Epithelial cell of esophagus (primary cell): ENCODE measurements at regions not wholly inside any gene's neighbourhood (a gene's known extent, or its start where the extent isn't known, plus 50 kb on each side); places are given as distances from the start of the nearest gene placed in this dataset.

Source experiments
- DNase-seq: peaks from one replicate; pipeline ENCODE4 v3.0.0; 2010; ENCODE audit warnings: low read depth
- H3K4me3 ChIP-seq: 2 replicates; pipeline ENCODE4 v1.5.1; 2011; ENCODE audit warnings: mild to moderate bottlenecking, low read length, control low read depth
- TF ChIP-seq, protein P1 (sequence below): IDR thresholded peaks from 2 replicates; pipeline ENCODE4 v1.5.1; 2011; ENCODE audit warnings: low read depth, mild to moderate bottlenecking, low read length, control low read depth, inconsistent platforms; ENCODE audit not compliant: insufficient read depth; ENCODE audit errors: missing control alignments

DNA sequence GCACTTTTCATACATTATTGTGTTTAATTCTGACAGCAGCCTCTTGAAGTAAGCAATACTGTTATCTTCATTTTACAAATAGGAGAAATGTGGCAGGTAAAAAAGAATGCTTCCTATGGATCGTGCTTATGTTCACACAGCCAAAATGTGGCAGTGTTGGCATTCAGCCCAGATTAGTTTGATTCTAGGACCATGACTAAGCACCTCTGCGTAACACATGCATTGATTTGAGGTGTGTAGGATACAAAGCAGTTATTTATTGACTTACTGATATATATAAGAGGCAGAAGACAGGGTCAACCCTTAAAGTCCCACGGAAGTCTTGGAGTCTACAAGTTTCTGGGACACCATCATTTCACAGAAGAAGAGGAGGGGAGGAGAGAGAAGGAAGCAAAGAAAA, 1144.4 kb upstream of the GOT2 start:
- TF ChIP-seq, protein P1, sequence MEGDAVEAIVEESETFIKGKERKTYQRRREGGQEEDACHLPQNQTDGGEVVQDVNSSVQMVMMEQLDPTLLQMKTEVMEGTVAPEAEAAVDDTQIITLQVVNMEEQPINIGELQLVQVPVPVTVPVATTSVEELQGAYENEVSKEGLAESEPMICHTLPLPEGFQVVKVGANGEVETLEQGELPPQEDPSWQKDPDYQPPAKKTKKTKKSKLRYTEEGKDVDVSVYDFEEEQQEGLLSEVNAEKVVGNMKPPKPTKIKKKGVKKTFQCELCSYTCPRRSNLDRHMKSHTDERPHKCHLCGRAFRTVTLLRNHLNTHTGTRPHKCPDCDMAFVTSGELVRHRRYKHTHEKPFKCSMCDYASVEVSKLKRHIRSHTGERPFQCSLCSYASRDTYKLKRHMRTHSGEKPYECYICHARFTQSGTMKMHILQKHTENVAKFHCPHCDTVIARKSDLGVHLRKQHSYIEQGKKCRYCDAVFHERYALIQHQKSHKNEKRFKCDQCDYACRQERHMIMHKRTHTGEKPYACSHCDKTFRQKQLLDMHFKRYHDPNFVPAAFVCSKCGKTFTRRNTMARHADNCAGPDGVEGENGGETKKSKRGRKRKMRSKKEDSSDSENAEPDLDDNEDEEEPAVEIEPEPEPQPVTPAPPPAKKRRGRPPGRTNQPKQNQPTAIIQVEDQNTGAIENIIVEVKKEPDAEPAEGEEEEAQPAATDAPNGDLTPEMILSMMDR: no peak
- no peak overlapping the region for H3K4me3 ChIP-seq
- DNase-seq: peak; percentile 96

DNA sequence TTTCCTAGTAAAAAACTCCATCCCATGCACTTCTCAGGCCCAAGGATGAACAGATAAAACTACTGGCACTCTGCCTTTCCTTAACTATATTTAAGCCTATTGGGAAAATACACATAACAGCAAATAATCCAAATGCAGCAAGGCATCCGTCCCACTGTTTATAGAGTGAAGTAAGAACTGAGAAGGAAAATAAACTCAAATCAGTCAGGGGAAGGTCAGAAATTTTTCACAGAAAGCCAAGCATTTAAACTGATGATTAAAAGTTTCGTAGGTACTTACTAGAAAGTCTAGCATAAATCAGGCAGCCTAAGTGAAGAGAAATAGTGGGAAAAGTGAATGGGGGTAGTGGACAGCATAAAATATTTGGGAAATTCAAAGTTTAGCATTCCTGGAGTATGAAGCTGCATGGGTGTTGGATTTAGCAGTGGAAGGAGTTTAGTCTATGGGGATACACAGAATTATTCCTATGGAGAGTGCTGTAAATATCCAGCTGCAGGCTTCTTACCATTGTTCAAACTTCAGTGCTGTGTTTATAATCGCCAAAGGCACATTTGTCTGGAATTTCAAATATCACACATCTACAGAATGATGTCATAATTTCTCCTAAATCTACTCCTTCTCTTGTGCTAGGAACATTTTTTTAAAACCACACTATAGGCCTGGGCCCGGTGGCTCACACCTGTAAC, 1131.0 kb upstream of the GOT2 start:
- no peak overlapping the region for H3K4me3 ChIP-seq
- TF ChIP-seq, protein P1: no peak
- DNase-seq: no peak

- DNase-seq: no peak
- no peak overlapping the region for H3K4me3 ChIP-seq
- TF ChIP-seq, protein P1: no peak
Measured at GRCh38 chr16:59859676-59860402, 1125.7 kb upstream of the GOT2 start.

DNA sequence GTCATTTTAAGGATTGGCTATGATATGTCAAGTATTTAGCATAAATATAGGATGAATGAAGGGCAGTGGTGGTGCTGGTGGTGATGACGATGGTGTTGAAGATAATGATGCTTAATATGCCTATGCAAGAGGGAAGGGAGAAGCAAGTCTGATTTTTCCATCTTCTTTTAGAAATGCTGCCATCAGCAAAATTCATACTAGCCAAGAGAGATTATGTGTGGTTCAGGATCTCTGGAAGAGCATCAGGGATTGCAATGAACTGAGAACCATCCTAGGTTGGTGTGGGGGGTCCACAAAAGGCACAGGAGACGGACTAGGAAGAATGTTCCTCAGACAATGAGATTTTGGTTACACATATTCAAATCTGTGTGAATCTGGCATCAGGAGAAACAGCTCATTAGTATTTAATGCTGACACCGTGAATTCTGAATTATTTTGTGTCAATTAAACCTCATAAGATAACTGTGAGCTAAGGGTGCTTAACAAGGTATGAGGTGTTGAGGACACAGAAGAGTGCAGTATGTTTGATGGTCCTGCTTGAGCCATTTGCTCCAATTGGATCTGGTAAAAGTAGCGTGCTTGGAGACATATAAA, 1120.8 kb upstream of the GOT2 start:
- TF ChIP-seq, protein P1: no peak
- no peak for DNase-seq

GRCh38 chr16:59849716-59850115, 1115.6 kb upstream of the GOT2 start:
- DNase-seq: no peak
- TF ChIP-seq, protein P1: no peak
- H3K4me3 ChIP-seq: no peak overlapping the region

More for the DNA sequence above, 1120.8 kb upstream of the GOT2 start:
- no peak overlapping the region for H3K4me3 ChIP-seq

DNA sequence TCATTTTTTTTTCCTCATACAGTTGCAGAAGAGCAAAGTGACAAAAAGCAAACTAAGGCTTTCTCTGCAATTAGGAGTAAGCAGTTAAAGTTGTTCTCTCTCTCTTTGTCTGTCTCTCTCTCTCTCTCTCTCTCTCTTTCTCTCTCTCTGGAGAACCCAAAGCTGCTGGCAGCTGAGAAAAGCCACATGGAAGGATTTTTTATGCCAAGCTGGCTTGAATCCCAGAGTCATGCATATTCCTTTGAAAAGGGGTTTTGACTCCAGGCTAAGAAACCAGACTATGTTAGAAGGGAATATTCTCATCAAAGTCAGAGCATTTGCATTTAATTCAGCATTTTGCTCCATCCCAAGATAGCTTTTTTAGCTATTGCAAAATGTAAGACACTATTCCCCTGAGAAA, 1114.2 kb upstream of the GOT2 start:
- TF ChIP-seq, protein P1: no peak
- no peak overlapping the region for H3K4me3 ChIP-seq
- no peak for DNase-seq
